HG02759 (cell line): ENCODE measurements at regions not wholly inside any gene's neighbourhood (a gene's known extent, or its start where the extent isn't known, plus 50 kb on each side); places are given as distances from the start of the nearest gene placed in this dataset.

Experiments used
- ATAC-seq: cut with Tn5 transposase; IDR thresholded peaks from one replicate; pipeline ENCODE4 v1.9.1; 2021; ENCODE audit warnings: mild to moderate bottlenecking, moderate library complexity; ENCODE audit not compliant: unreplicated experiment

GRCh38 chr17:77707546-77707945, 251.0 kb upstream of the TNRC6C start:
- no peak for ATAC-seq

- ATAC-seq: no peak
These were observed 250.5 kb upstream of the TNRC6C start for GRCh38 chr17:77708049-77708448.

DNA sequence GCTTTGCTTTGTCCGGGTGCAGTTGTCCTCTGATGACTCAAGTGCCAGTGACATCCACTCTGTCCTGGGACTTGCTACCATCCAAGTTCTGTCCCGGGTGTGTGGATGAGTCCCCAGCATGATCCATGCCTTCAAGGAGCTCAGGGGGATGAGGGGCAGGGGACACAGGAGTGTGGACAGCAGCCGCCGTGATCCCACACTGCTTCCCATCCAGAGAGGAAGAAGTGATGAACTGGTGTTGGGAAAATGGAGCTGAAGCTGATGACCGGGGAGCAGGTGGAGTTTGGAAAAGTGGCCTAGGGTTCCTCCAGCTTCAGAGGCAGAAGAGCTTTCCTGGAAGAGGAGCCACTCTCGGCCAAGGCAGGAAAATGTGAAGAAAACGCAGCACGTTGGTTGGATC, 249.6 kb upstream of the TNRC6C start:
- no peak for ATAC-seq

DNA sequence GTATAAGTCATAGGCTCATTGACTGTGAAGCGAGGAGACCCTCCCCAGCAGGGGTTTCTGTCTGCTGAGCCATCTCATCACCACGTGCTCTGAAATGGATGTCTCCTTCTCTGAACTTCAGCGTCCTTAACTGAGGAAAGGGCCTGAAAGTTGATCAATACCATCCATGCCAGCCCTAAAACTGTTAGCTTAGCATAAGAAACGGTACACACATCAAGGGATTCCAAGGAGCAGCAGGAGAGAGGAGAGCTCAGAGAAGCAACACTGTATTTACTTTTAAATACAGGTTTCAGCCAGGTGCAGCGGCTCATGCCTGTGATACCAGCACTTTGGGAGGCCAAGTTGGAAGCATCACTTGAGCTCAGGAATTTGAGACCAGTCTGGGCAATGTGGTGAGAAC, 248.9 kb upstream of the TNRC6C start:
- ATAC-seq: no peak

GRCh38 chr17:77712578-77712977, 245.9 kb upstream of the TNRC6C start:
- no peak for ATAC-seq

DNA sequence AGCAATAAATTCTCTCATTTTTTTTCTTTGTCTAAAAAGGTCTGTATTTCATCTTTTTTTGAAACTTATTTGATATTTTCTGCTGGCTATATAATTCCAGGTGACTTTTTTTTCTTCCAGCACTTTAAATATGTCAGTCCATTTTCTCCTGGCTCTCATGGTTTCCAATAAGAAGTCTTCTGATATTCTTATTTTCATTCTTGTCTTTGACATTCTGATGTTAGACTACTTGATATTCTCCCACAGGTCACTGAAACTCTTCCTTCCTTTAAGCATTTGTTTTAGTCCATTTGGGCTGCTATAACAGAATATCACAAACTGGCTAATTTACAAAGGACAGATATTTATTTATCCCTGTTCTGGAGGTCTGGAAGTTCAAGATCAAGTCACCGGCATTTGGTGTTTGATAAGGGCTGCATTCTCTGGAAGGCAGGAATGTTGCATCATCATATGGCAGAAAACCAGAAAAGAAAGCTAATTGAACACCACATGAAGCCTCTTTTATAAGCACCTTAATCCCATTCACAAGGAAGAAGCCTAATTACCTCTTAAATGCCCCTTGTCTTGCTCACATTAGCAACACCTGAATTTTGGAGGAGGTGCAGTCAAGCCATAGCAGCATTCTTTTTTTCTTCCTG, 242.1 kb upstream of the TNRC6C start:
- no peak for ATAC-seq

GRCh38 chr17:77717941-77718668, 240.4 kb upstream of the TNRC6C start:
- no peak for ATAC-seq

- ATAC-seq: no peak
These were observed 239.9 kb upstream of the TNRC6C start for GRCh38 chr17:77718669-77718961.

GRCh38 chr17:77719806-77720205, 238.7 kb upstream of the TNRC6C start:
- ATAC-seq: no peak

GRCh38 chr17:77720946-77721845, 237.3 kb upstream of the TNRC6C start:
- ATAC-seq: no peak

- ATAC-seq: no peak
These were observed 236.7 kb upstream of the TNRC6C start for GRCh38 chr17:77721846-77722160.

- no peak for ATAC-seq
These were observed 236.1 kb upstream of the TNRC6C start for GRCh38 chr17:77722366-77722765.

- no peak for ATAC-seq
These were observed 235.2 kb upstream of the TNRC6C start for GRCh38 chr17:77723071-77723908.

GRCh38 chr17:77723909-77724875, 234.3 kb upstream of the TNRC6C start:
- ATAC-seq: no peak

DNA sequence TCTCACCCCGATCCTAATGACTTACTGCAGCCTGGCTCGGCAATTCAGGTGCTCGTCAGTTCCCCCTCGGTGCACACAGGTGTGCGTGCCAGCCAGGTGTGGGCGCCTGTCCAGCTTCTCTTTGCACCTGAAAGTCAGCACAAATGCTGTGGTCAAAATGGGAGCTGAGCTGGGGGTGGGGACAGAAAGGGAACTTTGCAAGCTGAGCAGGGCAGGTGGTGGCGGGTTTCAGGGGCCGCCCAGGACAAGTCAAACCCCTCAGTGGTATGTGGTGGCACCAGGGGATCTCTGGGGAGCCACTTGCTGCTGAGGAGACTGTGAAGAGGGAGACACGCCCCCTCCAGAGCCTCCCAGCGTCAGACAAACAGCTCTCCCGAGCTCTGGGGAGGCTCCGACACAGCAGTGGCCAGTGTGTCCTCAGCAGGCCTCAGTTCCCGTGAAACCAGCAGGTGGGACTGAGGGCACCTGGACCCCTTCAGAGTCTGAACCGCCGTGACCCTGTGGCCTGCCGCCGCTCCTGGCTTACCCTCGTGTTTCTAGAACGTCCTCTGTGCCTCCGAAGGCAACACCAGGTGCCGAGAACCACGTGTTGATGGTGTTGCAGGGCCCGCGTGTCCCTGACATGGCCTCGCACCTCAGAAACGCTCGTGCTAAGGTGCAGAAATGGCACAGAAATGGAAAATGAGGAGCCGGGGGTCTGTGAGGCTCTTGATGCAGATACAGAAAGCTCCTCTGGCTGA, 233.5 kb upstream of the TNRC6C start:
- ATAC-seq: no peak

- no peak for ATAC-seq
These were observed 232.7 kb upstream of the TNRC6C start for GRCh38 chr17:77725846-77726245.

- no peak for ATAC-seq
These were observed 231.9 kb upstream of the TNRC6C start for GRCh38 chr17:77726549-77727006.

- ATAC-seq: no peak
These were observed 231.4 kb upstream of the TNRC6C start for GRCh38 chr17:77727037-77727615.

DNA sequence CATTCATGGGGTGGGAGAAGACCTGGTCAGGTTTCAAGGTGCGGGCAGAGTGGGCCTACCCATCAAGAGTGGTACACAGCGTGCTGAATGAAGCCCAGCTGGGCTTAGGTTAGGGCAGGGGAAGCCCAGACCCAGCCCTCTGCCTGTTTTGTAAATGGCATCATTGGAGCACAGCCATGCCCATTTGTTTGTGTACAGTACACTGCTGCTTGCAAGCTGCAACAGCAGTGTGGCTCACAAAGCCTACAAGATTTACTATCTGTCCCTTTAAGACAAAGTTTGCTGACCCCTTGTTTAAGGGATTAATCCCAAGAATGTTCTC, 230.1 kb upstream of the TNRC6C start:
- ATAC-seq: no peak
